HFFc6 (cell line): ENCODE measurements at regions not wholly inside any gene's neighbourhood (a gene's known extent, or its start where the extent isn't known, plus 50 kb on each side); places are given as distances from the start of the nearest gene placed in this dataset.

ENCODE experiments used
- DNase-seq: peaks from one replicate; pipeline ENCODE4 v3.0.0-alpha.2; 2018
- H3K27ac Mint-ChIP-seq: 2 replicates; pipeline ENCODE4 v1.8.0; 2020; ENCODE audit warnings: mild to moderate bottlenecking, mixed read lengths
- H3K27me3 Mint-ChIP-seq: 2 replicates; pipeline ENCODE4 v1.8.0; 2021; ENCODE audit warnings: mild to moderate bottlenecking, moderate library complexity, mixed read lengths; ENCODE audit not compliant: insufficient read depth
- H3K36me3 Mint-ChIP-seq: 2 replicates; pipeline ENCODE4 v1.8.0; 2021; ENCODE audit warnings: low read depth, mixed read lengths
- H3K4me1 Mint-ChIP-seq: 2 replicates; pipeline ENCODE4 v1.8.0; 2020; ENCODE audit warnings: low read depth, mixed read lengths
- H3K4me3 Mint-ChIP-seq: 2 replicates; pipeline ENCODE4 v1.8.0; 2020; ENCODE audit warnings: mild to moderate bottlenecking, moderate library complexity, mixed read lengths
- H3K9me3 Mint-ChIP-seq: 2 replicates; pipeline ENCODE4 v1.8.0; 2020; ENCODE audit warnings: mild to moderate bottlenecking, mixed read lengths
- CTCF ChIP-seq: fragments of 200-600 bp; sonication (generic); IDR thresholded peaks from 2 replicates; pipeline ENCODE4 v1.5.0; 2021; ENCODE audit warnings: antibody characterized with exemption, mild to moderate bottlenecking

GRCh38 chr13:73224703-73225102 is 165.9 kb downstream of the KLF5 start:
- peak; percentile 34 for DNase-seq
- H3K27me3 Mint-ChIP-seq: no peaks in the 10 kb centered on the region
- no peak; the same call in 1 of the 2 replicates for TF ChIP-seq CTCF
- no peaks in the 10 kb centered on the region for H3K36me3 Mint-ChIP-seq
- no peak overlapping the region for H3K4me3 Mint-ChIP-seq
- no peak overlapping the region for H3K27ac Mint-ChIP-seq
- peaks cover 57% of the 10 kb centered on the region for H3K4me1 Mint-ChIP-seq
- no peaks in the 10 kb centered on the region for H3K9me3 Mint-ChIP-seq

- Mint-ChIP-seq H3K4me3 (no peak overlapping the region), H3K4me1 (peaks cover 56% of the 10 kb centered on the region), H3K36me3 (no peaks in the 10 kb centered on the region), H3K9me3 (no peaks in the 10 kb centered on the region), H3K27me3 (no peaks in the 10 kb centered on the region), H3K27ac (no peak overlapping the region)
- TF ChIP-seq CTCF: no peak
- DNase-seq: no peak
Observed at GRCh38 chr13:73223372-73223781, 164.6 kb downstream of the KLF5 start.

GRCh38 chr13:73222627-73223305 is 164.0 kb downstream of the KLF5 start:
- Mint-ChIP-seq H3K4me3 (no peak overlapping the region), H3K9me3 (no peaks in the 10 kb centered on the region), H3K27ac (no peak overlapping the region), H3K36me3 (no peaks in the 10 kb centered on the region), H3K27me3 (no peaks in the 10 kb centered on the region), H3K4me1 (peaks cover 59% of the 10 kb centered on the region)
- no peak for TF ChIP-seq CTCF
- DNase-seq: no peak

GRCh38 chr13:73220966-73221720 is 162.3 kb downstream of the KLF5 start:
- H3K9me3 Mint-ChIP-seq: no peaks in the 10 kb centered on the region
- no peak for TF ChIP-seq CTCF
- H3K4me1 Mint-ChIP-seq: peaks cover 63% of the 10 kb centered on the region
- no peaks in the 10 kb centered on the region for H3K27me3 Mint-ChIP-seq
- no peak overlapping the region; the same call in 1 of the 2 replicates for H3K27ac Mint-ChIP-seq
- peak; percentile 22 for DNase-seq
- no peaks in the 10 kb centered on the region for H3K36me3 Mint-ChIP-seq
- H3K4me3 Mint-ChIP-seq: no peak overlapping the region

GRCh38 chr13:73218181-73218580 is 159.4 kb downstream of the KLF5 start:
- Mint-ChIP-seq H3K27me3 (no peaks in the 10 kb centered on the region), H3K4me1 (peaks cover 70% of the 10 kb centered on the region), H3K36me3 (peaks cover 7% of the 10 kb centered on the region), H3K9me3 (no peaks in the 10 kb centered on the region), H3K4me3 (no peak overlapping the region), H3K27ac (no peak overlapping the region)
- TF ChIP-seq CTCF: no peak
- DNase-seq: no peak
